Heart left ventricle (tissue), 13 donors: ENCODE measurements at regions not wholly inside any gene's neighbourhood (a gene's known extent, or its start where the extent isn't known, plus 50 kb on each side); places are given as distances from the start of the nearest gene placed in this dataset.

Experiments used
- CTCF ChIP-seq, 12 donors: fragments of 200-600 bp; sonication (generic) in 4 of 12; IDR thresholded peaks; one replicate each; pipeline versions ENCODE4 v1.5.0 to v1.8.0; 2018 to 2022; ENCODE audit warnings: antibody characterized with exemption in 12 of 12, mild to moderate bottlenecking in 5 of 12
- POLR2A ChIP-seq, 2 donors: fragments of 450-650 bp; IDR thresholded peaks; one replicate each; pipeline ENCODE4 v1.6.1; 2017; ENCODE audit warnings: antibody characterized with exemption in 2 of 2, mild to moderate bottlenecking in 2 of 2, moderate library complexity in 2 of 2
- donor health status: ischemic (EF 13 %, LVEDD 7.1; RV severe dilation, severe dysfunction).
- donor health status: DM: no; HTN: yes; CAD: no.
- donor health status: DM: no; HTN: no; CAD: no.
- donor health status: ischemic (EF 25% LVEDD 6.9; RV normal size, moderate dysfunction).
- donor health status: ischemic (EF 25% LVEDD 5.7; RV mildly dilated, moderate dysfunction).
- donor health status: ischemic (EF 35%, LVEDD 5.7; RV mildly dilated, moderate dysfunction).
- donor health status: nonischemic (EF 11% LVEDD 7.7; RV severe dilation, severe dysfunction).
- donor health status: DM: yes; HTN: yes; CAD: no.
- donor health status: PGD.
- donor health status: ischemic (EF 29% LVEDD 5.4; RV normal size, mild dysfunction).
- donor health status: nonischemic (EF 23%, LVEDD 6.1; RV moderate dilation, normal function).

DNA sequence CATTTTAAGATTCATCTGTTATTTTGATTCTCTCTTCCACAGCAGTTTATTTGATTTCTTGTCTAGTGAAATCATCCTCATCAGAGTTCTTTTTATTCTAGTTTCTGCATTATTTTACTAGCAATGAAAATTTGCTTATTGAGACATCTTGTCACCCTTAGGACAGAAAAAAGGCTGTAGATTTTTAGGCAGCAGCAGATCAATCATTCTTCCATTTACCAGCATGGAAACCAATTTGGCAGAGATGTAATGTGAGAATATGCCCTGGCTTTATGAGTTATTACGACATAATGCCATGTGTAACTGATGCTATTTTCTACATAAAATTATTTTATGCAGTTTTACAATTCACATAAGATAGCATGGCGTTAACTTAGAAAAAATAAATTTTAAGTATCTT lies 688.6 kb upstream of the SLC10A2 start:
- TF ChIP-seq CTCF (IDR thresholded peaks at IDR 0.05), result no peak
- TF ChIP-seq POLR2A (IDR thresholded peaks at IDR 0.05), result no peak
